ENCODE measurements at regions not wholly inside any gene's neighbourhood (a gene's known extent, or its start where the extent isn't known, plus 50 kb on each side); places are given as distances from the start of the nearest gene placed in this dataset.
"Not testable (repeated sequence)": the region's sequence is repeated elsewhere in the genome, so short reads cannot be mapped to it uniquely, and the experiment has no call there.

- no peaks in the 10 kb centered on the region for H3K36me3 ChIP-seq
- no peaks in the 10 kb centered on the region; the same call in 1 of the 2 replicates for H3K9me3 ChIP-seq
These were observed 100.3 kb upstream of the TFPI start for GRCh38 chr2:187654535-187654934.

GRCh38 chr2:187655001-187655400 is 100.8 kb upstream of the TFPI start:
- peak; percentile 4 for DNase-seq
- no peak overlapping the region for H3K4me3 ChIP-seq
- no peaks in the 10 kb centered on the region; the same call in 1 of the 2 replicates for H3K9me3 ChIP-seq
- no peaks in the 10 kb centered on the region for H3K36me3 ChIP-seq
- no peaks in the 10 kb centered on the region for H3K27me3 ChIP-seq

More at GRCh38 chr2:187654535-187654934, 100.3 kb upstream of the TFPI start:
- DNase-seq, result peak; percentile 51
- Histone ChIP-seq H3K27me3 (no peaks in the 10 kb centered on the region), H3K4me3 (no peak overlapping the region)

- Histone ChIP-seq H3K27me3 (no peaks in the 10 kb centered on the region), H3K4me3 (no peak overlapping the region), H3K36me3 (no peaks in the 10 kb centered on the region), H3K9me3 (no peaks in the 10 kb centered on the region; the same call in 1 of the 2 replicates)
- DNase-seq, result no peak
These were observed 101.9 kb upstream of the TFPI start for GRCh38 chr2:187656123-187656522.

GRCh38 chr2:187658952-187659525 is 104.8 kb upstream of the TFPI start:
- peak; percentile 3 for DNase-seq
- no peaks in the 10 kb centered on the region; the same call in 1 of the 2 replicates for H3K9me3 ChIP-seq
- no peak overlapping the region for H3K4me3 ChIP-seq
- no peaks in the 10 kb centered on the region for H3K27me3 ChIP-seq
- no peaks in the 10 kb centered on the region for H3K36me3 ChIP-seq

GRCh38 chr2:187676050-187676449 is 121.8 kb upstream of the TFPI start:
- not testable (repeated sequence) for H3K27me3 ChIP-seq, DNase-seq, H3K36me3 ChIP-seq, H3K4me3 ChIP-seq, H3K9me3 ChIP-seq

GRCh38 chr2:187679454-187679853 is 125.2 kb upstream of the TFPI start:
- no peak for DNase-seq
- Histone ChIP-seq H3K9me3 (no peaks in the 10 kb centered on the region), H3K36me3 (no peaks in the 10 kb centered on the region), H3K4me3 (no peak overlapping the region), H3K27me3 (no peaks in the 10 kb centered on the region)

GRCh38 chr2:187684174-187684573 is 129.9 kb upstream of the TFPI start:
- DNase-seq, result no peak
- Histone ChIP-seq H3K27me3 (no peaks in the 10 kb centered on the region), H3K4me3 (no peak overlapping the region), H3K36me3 (no peaks in the 10 kb centered on the region), H3K9me3 (no peaks in the 10 kb centered on the region)

- no peak for DNase-seq
- H3K9me3 ChIP-seq, result no peaks in the 10 kb centered on the region
- H3K36me3 ChIP-seq, result no peaks in the 10 kb centered on the region
- no peaks in the 10 kb centered on the region for H3K27me3 ChIP-seq
- H3K4me3 ChIP-seq, result no peak overlapping the region
These were observed 132.3 kb upstream of the TFPI start for GRCh38 chr2:187686416-187687024.

- no peak for DNase-seq
- Histone ChIP-seq H3K4me3 (no peak overlapping the region), H3K9me3 (no peaks in the 10 kb centered on the region), H3K27me3 (no peaks in the 10 kb centered on the region), H3K36me3 (no peaks in the 10 kb centered on the region)
These were observed 133.3 kb upstream of the TFPI start for GRCh38 chr2:187687585-187687984.

GRCh38 chr2:187689372-187689771 is 135.1 kb upstream of the TFPI start:
- no peak for DNase-seq
- Histone ChIP-seq H3K36me3 (no peaks in the 10 kb centered on the region), H3K27me3 (no peaks in the 10 kb centered on the region), H3K9me3 (no peaks in the 10 kb centered on the region), H3K4me3 (no peak overlapping the region)

- Histone ChIP-seq H3K27me3 (no peaks in the 10 kb centered on the region), H3K9me3 (no peaks in the 10 kb centered on the region), H3K36me3 (no peaks in the 10 kb centered on the region), H3K4me3 (no peak overlapping the region)
- no peak for DNase-seq
These were observed 139.7 kb upstream of the TFPI start for GRCh38 chr2:187693923-187694322.

GRCh38 chr2:187696644-187697043 is 142.4 kb upstream of the TFPI start:
- H3K27me3 ChIP-seq, H3K4me3 ChIP-seq, H3K9me3 ChIP-seq, H3K36me3 ChIP-seq, DNase-seq: not testable (repeated sequence)

GRCh38 chr2:187698374-187699110 is 144.3 kb upstream of the TFPI start:
- Histone ChIP-seq H3K27me3 (no peaks in the 10 kb centered on the region), H3K36me3 (no peaks in the 10 kb centered on the region), H3K4me3 (no peak overlapping the region), H3K9me3 (peaks cover 2% of the 10 kb centered on the region; the same call in 1 of the 2 replicates)
- DNase-seq, result no peak

- H3K9me3 ChIP-seq, result peaks cover 2% of the 10 kb centered on the region; the same call in 1 of the 2 replicates
- H3K27me3 ChIP-seq, result no peaks in the 10 kb centered on the region
- H3K4me3 ChIP-seq, result no peak overlapping the region
- H3K36me3 ChIP-seq, result no peaks in the 10 kb centered on the region
- no peak for DNase-seq
These were observed 147.9 kb upstream of the TFPI start for GRCh38 chr2:187702157-187702556.

GRCh38 chr2:187708272-187708671 is 154.0 kb upstream of the TFPI start:
- DNase-seq, result no peak
- H3K36me3 ChIP-seq, result no peaks in the 10 kb centered on the region
- no peak overlapping the region for H3K4me3 ChIP-seq
- H3K27me3 ChIP-seq, result no peaks in the 10 kb centered on the region
- peaks cover 2% of the 10 kb centered on the region; the same call in 1 of the 2 replicates for H3K9me3 ChIP-seq

- Histone ChIP-seq H3K9me3 (no peaks in the 10 kb centered on the region), H3K36me3 (no peaks in the 10 kb centered on the region), H3K27me3 (no peaks in the 10 kb centered on the region), H3K4me3 (no peak overlapping the region)
- DNase-seq, result no peak
These were observed 154.8 kb upstream of the TFPI start for GRCh38 chr2:187709065-187709464.

GRCh38 chr2:187710791-187711521 is 156.7 kb upstream of the TFPI start:
- no peak for DNase-seq
- H3K27me3 ChIP-seq, result no peaks in the 10 kb centered on the region
- no peak overlapping the region for H3K4me3 ChIP-seq
- H3K36me3 ChIP-seq, result no peaks in the 10 kb centered on the region
- H3K9me3 ChIP-seq, result no peaks in the 10 kb centered on the region

Measured in MG63 (cell line).